Mucosa of descending colon (tissue), 3 donors: ENCODE measurements at regions not wholly inside any gene's neighbourhood (a gene's known extent, or its start where the extent isn't known, plus 50 kb on each side); places are given as distances from the start of the nearest gene placed in this dataset.

Source experiments
- ATAC-seq: fragments of 200-7000 bp; cut with Tn5 transposase; one replicate; pipeline ENCODE4 v1.9.1; 2020; ENCODE audit warnings: mild to moderate bottlenecking, moderate library complexity
- DNase-seq, 3 donors: peaks; one replicate each; pipeline ENCODE4 v3.0.0-alpha.2; 2020
- H3K36me3 ChIP-seq: fragments of 200-600 bp; one replicate; pipeline ENCODE4 v1.8.0; 2021; ENCODE audit warnings: low read depth, mild to moderate bottlenecking
- H3K4me1 ChIP-seq: fragments of 200-600 bp; one replicate; pipeline ENCODE4 v1.8.0; 2021; ENCODE audit warnings: low read depth, mild to moderate bottlenecking
- H3K4me3 ChIP-seq: fragments of 200-600 bp; one replicate; pipeline ENCODE4 v1.8.0; 2021; ENCODE audit warnings: mild to moderate bottlenecking
- H3K9me3 ChIP-seq: fragments of 200-600 bp; one replicate; pipeline ENCODE4 v1.8.0; 2021; ENCODE audit warnings: mild to moderate bottlenecking
- CTCF ChIP-seq: fragments of 200-600 bp; IDR thresholded peaks from one replicate; pipeline ENCODE4 v1.8.0; 2022; ENCODE audit warnings: antibody characterized with exemption, mild to moderate bottlenecking
- intact Hi-C, 2 donors: fragments of 100-400 bp; cut with DNase I in 1 of 2; cut with micrococcal nuclease in 1 of 2; formaldehyde crosslinking; loops; one replicate each; pipeline versions ENCODE4 v1.11.0 to v1.11.1; 2022; cut with DNase I, micrococcal nuclease
- donor health status: DM: no; HTN: no; CAD: no; lungs with moderate emphysema.
- donor health status: DM: no; HTN: no; CAD: no.
- donor health status: DM: no; HTN: yes; CAD: no.

GRCh38 chr4:13982010-13982409 lies 354.5 kb upstream of the BOD1L1 start:
- no peak overlapping the region for H3K4me3 ChIP-seq
- no peak for TF ChIP-seq CTCF
- ATAC-seq (no peak), DNase-seq (no peak)
- no peaks in the 10 kb centered on the region for H3K36me3 ChIP-seq
- no peaks in the 10 kb centered on the region for H3K4me1 ChIP-seq
- H3K9me3 ChIP-seq = no peaks in the 10 kb centered on the region
- intact Hi-C loops = no loop called here

GRCh38 chr4:13983189-13983790 lies 355.8 kb upstream of the BOD1L1 start:
- TF ChIP-seq CTCF = no peak
- Histone ChIP-seq H3K4me1 (no peaks in the 10 kb centered on the region), H3K9me3 (no peaks in the 10 kb centered on the region), H3K4me3 (no peak overlapping the region), H3K36me3 (no peaks in the 10 kb centered on the region)
- ATAC-seq (no peak), DNase-seq (no peak)
- intact Hi-C loops = no loop called here

- no peak for TF ChIP-seq CTCF
- intact Hi-C loops = no loop called here
- DNase-seq (no peak), ATAC-seq (no peak)
- no peak overlapping the region for H3K4me3 ChIP-seq
- no peaks in the 10 kb centered on the region for H3K4me1 ChIP-seq
- no peaks in the 10 kb centered on the region for H3K36me3 ChIP-seq
- H3K9me3 ChIP-seq = no peaks in the 10 kb centered on the region
These were observed 357.7 kb upstream of the BOD1L1 start for GRCh38 chr4:13984991-13985800.

GRCh38 chr4:13985837-13986236 lies 358.3 kb upstream of the BOD1L1 start:
- Histone ChIP-seq H3K4me1 (no peaks in the 10 kb centered on the region), H3K4me3 (no peak overlapping the region), H3K9me3 (no peaks in the 10 kb centered on the region), H3K36me3 (no peaks in the 10 kb centered on the region)
- no peak for TF ChIP-seq CTCF
- DNase-seq (no peak), ATAC-seq (no peak)
- intact Hi-C loops = no loop called here

GRCh38 chr4:13986548-13986947 lies 359.0 kb upstream of the BOD1L1 start:
- TF ChIP-seq CTCF = no peak
- intact Hi-C loops = no loop called here
- ATAC-seq (no peak), DNase-seq (no peak)
- H3K9me3 ChIP-seq = no peaks in the 10 kb centered on the region
- H3K4me3 ChIP-seq = no peak overlapping the region
- no peaks in the 10 kb centered on the region for H3K36me3 ChIP-seq
- no peaks in the 10 kb centered on the region for H3K4me1 ChIP-seq
